Endothelial cell of umbilical vein (primary cell): ENCODE measurements at regions not wholly inside any gene's neighbourhood (a gene's known extent, or its start where the extent isn't known, plus 50 kb on each side); places are given as distances from the start of the nearest gene placed in this dataset.
"Not testable (repeated sequence)": the region's sequence is repeated elsewhere in the genome, so short reads cannot be mapped to it uniquely, and the experiment has no call there.

Experiments
- BruUV-seq: library from RNA; stranded (reverse); fragments of 400-500 nt; replicated peaks from 2 replicates; lab custom pipeline; 2021; lab: Mats Ljungman, UMichigan
- CTCF ChIA-PET: fragments of 300-600, 350-600 bp; sonication (Branson Sonifier 250); formaldehyde crosslinking; loops from one replicate; lab custom pipeline; 2021; ENCODE audit warnings: antibody characterized with exemption, inconsistent platforms; lab: Charles Lee
- POLR2A ChIA-PET: fragments of 300-600, 350-600 bp; sonication (Branson Sonifier 250); formaldehyde crosslinking; loops from one replicate; lab custom pipeline; 2021; ENCODE audit warnings: antibody characterized with exemption, inconsistent platforms; lab: Charles Lee
- DNase-seq: peaks from one replicate; pipeline ENCODE4 v3.0.0-alpha.2; 2011; ENCODE audit warnings: low read depth, low spot score
- FAIRE-seq: peaks from 2 replicates; lab custom pipeline; 2011; peaks lifted over from hg19 to GRCh38; lab: Jason Lieb, UNC
- H2AFZ ChIP-seq: 2 replicates; pipeline ENCODE4 v1.6.0; 2012; ENCODE audit warnings: low read depth, low read length, control low read depth, inconsistent platforms
- H3K27ac ChIP-seq: 2 replicates; pipeline ENCODE4 v1.5.1; 2011; ENCODE audit warnings: low read depth, mild to moderate bottlenecking, control low read depth, low read length, moderate library complexity; ENCODE audit not compliant: insufficient read depth
- H3K27me3 ChIP-seq, 2 experiments: 2 replicates each; pipeline versions ENCODE4 v1.6.0 to v1.6.1; 2011; ENCODE audit warnings: low read length in 2 of 2, mixed read lengths in 1 of 2; ENCODE audit not compliant: control insufficient read depth in 2 of 2, insufficient read depth in 2 of 2
- H3K36me3 ChIP-seq, 2 experiments: 2 replicates in 1 of 2; 3 replicates in 1 of 2; pipeline ENCODE4 v1.5.1; 2011; ENCODE audit warnings: low read length in 2 of 2, mild to moderate bottlenecking in 1 of 2, moderate library complexity in 1 of 2; ENCODE audit not compliant: control insufficient read depth in 2 of 2, insufficient read depth in 2 of 2; ENCODE audit errors: extremely low read depth in 1 of 2
- H3K4me1 ChIP-seq: 3 replicates; pipeline ENCODE4 v1.5.1; 2011; ENCODE audit warnings: mild to moderate bottlenecking, low read length; ENCODE audit not compliant: control insufficient read depth, insufficient read depth; ENCODE audit errors: extremely low read depth
- H3K4me2 ChIP-seq: 2 replicates; pipeline ENCODE4 v1.6.1; 2011; ENCODE audit warnings: low read length, control low read depth, mixed read lengths; ENCODE audit not compliant: insufficient read depth
- H3K4me3 ChIP-seq, 3 experiments: fragments of 200-600 bp in 1 of 3; sonication (generic), shearing (Covaris generic) in 1 of 3; replicated peaks in 1 of 3; 2 replicates each; pipeline ENCODE4 v1.5.1; 2011 to 2016; ENCODE audit warnings: control low read depth in 3 of 3, low read length in 3 of 3, mild to moderate bottlenecking in 2 of 3, inconsistent platforms in 1 of 3, low read depth in 1 of 3, moderate library complexity in 1 of 3; ENCODE audit not compliant: insufficient read depth in 1 of 3
- H3K79me2 ChIP-seq: 2 replicates; pipeline ENCODE4 v1.6.0; 2012; ENCODE audit warnings: low read length, inconsistent platforms; ENCODE audit not compliant: control insufficient read depth, insufficient read depth
- H3K9ac ChIP-seq: replicated peaks from 2 replicates; pipeline ENCODE3; 2011; ENCODE audit warnings: low read length, control low read depth; ENCODE audit not compliant: insufficient read depth; ENCODE audit errors: extremely low read depth
- H3K9me1 ChIP-seq: replicated peaks from 3 replicates; pipeline ENCODE4 v1.6.0; 2011; ENCODE audit warnings: mild to moderate bottlenecking, low read length; ENCODE audit not compliant: control insufficient read depth, insufficient read depth; ENCODE audit errors: extremely low read depth
- H3K9me3 ChIP-seq: replicated peaks from 2 replicates; pipeline ENCODE4 v1.5.1; 2012; ENCODE audit warnings: low read length, inconsistent platforms; ENCODE audit not compliant: control insufficient read depth, insufficient read depth
- H4K20me1 ChIP-seq: replicated peaks from 2 replicates; pipeline ENCODE3; 2011; ENCODE audit warnings: mild to moderate bottlenecking, low read length; ENCODE audit not compliant: control insufficient read depth, insufficient read depth; ENCODE audit errors: extremely low read depth
- FOS ChIP-seq: IDR thresholded peaks from 2 replicates; pipeline ENCODE4 v1.6.1; 2011; ENCODE audit warnings: mild to moderate bottlenecking, low read length, moderate library complexity, borderline replicate concordance; ENCODE audit not compliant: insufficient read depth
- GATA2 ChIP-seq: IDR thresholded peaks from 2 replicates; pipeline ENCODE4 v1.7.0; 2011; ENCODE audit warnings: low read depth, mild to moderate bottlenecking, moderate library complexity, mixed read lengths, low read length; ENCODE audit not compliant: insufficient read length, insufficient read depth
- MAX ChIP-seq: IDR thresholded peaks from 2 replicates; pipeline ENCODE4 v1.6.1; 2011; ENCODE audit not compliant: insufficient read depth, insufficient read length
- POLR2AphosphoS5 ChIP-seq: IDR thresholded peaks from 2 replicates; pipeline ENCODE4 v1.6.1; 2012; ENCODE audit warnings: low read depth, mild to moderate bottlenecking, control low read depth, low read length, moderate library complexity; ENCODE audit not compliant: insufficient read depth
- dilution Hi-C: fragments of 300-500 bp; cut with MboI; formaldehyde crosslinking; loops from one replicate; pipeline ENCODE4 v1.15.0; 2019; ENCODE audit warnings: low sequenced_read_pairs; ENCODE audit not compliant: extremely low pct_ligation_motif_present
- intact Hi-C: fragments of 100-400 bp; cut with micrococcal nuclease; formaldehyde crosslinking; loops from one replicate; pipeline ENCODE4 v1.10.0; 2022

- Histone ChIP-seq H3K4me3 (no peak overlapping the region), H3K27me3 (no peaks in the 10 kb centered on the region), H3K9ac (no peak overlapping the region), H2AFZ (no peak overlapping the region), H3K27ac (no peak overlapping the region), H3K36me3 (no peaks in the 10 kb centered on the region), H3K9me1 (no peaks in the 10 kb centered on the region), H3K4me2 (no peak overlapping the region), H3K79me2 (no peaks in the 10 kb centered on the region), H3K9me3 (no peaks in the 10 kb centered on the region), H4K20me1 (no peaks in the 10 kb centered on the region), H3K4me1 (no peaks in the 10 kb centered on the region)
- DNase-seq (no peak), FAIRE-seq (no peak)
- BruUV-seq = no TSS peak
- POLR2A ChIA-PET = no interaction called here
- dilution Hi-C loops (no loop called here), intact Hi-C loops (no loop called here)
- no peak for TF ChIP-seq FOS
- TF ChIP-seq GATA2 = no peak
- TF ChIP-seq POLR2AphosphoS5 = no peak
- no peak for TF ChIP-seq MAX
- CTCF ChIA-PET = no interaction called here
Observed at GRCh38 chr5:13201022-13201421, 743.5 kb downstream of the DNAH5 start.

- dilution Hi-C loops, H3K27me3 ChIP-seq, H3K27ac ChIP-seq, CTCF ChIA-PET, H2AFZ ChIP-seq, H3K4me3 ChIP-seq, H4K20me1 ChIP-seq, FAIRE-seq, H3K4me1 ChIP-seq, intact Hi-C loops, POLR2A ChIA-PET, H3K36me3 ChIP-seq, H3K79me2 ChIP-seq, BruUV-seq, H3K9me1 ChIP-seq, H3K9me3 ChIP-seq, H3K9ac ChIP-seq, H3K4me2 ChIP-seq, DNase-seq: not testable (repeated sequence)
Observed at GRCh38 chr5:13198226-13198625, 746.3 kb downstream of the DNAH5 start.
